ENCODE measurements at regions not wholly inside any gene's neighbourhood (a gene's known extent, or its start where the extent isn't known, plus 50 kb on each side); places are given as distances from the start of the nearest gene placed in this dataset.

DNA sequence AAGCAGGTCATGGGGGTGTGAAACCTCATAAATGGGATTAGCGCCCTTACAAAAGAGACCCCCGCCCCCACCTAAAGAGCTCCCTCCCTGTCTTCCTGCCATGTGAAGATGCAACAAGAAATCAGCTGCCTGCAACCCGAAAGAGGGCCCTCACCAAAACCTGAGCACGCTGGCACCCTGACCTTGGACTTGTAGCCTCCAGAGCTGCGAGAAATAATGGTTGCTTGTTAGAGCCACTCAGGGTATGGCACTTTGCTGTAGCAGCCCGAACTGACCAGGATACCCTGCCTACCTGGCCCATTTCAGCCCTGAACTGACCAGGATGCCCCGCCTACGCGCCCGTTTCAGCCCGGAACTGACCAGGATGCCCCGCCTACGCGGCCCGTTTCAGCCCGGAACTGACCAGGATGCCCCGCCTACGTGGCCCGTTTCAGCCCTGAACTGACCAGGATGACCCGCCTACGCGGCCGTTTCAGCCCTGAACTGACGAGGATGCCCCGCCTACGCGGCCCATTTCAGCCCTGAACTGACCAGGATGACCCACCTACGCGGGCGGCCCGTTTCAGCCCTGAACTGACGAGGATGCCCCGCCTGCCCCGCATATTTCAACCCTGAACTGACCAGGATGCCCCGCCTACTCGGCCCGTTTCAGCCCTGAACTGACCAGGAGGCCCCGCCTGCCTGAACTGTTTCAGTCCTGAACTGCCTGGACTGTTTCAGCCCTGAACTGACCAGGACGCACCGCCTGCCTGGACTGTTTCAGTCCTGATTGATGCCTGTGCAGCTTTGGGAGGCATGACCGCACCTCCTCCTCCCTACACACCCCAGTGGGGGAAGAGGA lies 120.0 kb downstream of the UQCRFS1 start:
- DNase-seq = no peak

- DNase-seq = no peak
Measured at GRCh38 chr19:29090783-29091526, 122.0 kb downstream of the UQCRFS1 start.

GRCh38 chr19:29089315-29089870 lies 123.6 kb downstream of the UQCRFS1 start:
- DNase-seq = no peak

DNA sequence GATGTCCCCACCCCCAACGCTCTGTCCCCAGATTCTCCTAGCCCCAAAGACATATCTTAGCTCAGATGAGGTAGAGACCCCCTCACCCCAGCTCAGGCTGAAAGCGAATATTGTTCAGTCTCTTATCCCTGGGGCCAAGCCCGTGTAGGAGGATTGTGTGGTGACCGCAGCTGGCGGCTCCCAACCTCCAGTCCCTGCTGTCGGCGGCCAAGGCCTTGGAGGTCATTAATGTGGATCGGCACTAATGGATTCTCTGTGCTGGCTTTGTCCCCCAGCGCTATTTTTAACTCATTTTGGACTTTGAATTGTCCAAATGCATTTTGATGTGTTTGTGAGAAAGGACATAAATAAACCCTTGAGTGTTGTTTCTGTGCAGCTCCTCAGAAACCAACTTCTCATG lies 124.2 kb downstream of the UQCRFS1 start:
- DNase-seq = no peak

GRCh38 chr19:29086646-29087045 lies 126.3 kb downstream of the UQCRFS1 start:
- no peak for DNase-seq

- no peak for DNase-seq
Measured at GRCh38 chr19:29086182-29086581, 126.8 kb downstream of the UQCRFS1 start.

DNA sequence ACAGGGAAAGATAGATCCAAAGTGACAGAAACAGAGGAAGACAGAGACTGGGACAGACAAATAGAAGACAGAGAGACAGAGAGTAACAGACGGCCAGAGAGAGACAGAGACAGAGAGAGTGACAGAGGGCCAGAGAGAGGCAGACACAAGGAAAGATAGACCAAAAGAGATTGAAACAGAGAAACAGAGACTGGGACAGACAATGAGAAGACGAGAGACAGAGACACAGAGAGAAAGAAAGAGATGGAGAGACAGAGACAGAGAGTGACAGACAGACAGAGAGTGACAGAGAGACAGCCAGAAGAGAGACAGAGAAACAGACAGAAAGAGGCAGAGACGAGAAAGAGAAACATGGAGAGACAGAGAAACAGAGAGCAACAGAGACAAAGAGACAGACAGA lies 127.3 kb downstream of the UQCRFS1 start:
- no peak for DNase-seq

DNA sequence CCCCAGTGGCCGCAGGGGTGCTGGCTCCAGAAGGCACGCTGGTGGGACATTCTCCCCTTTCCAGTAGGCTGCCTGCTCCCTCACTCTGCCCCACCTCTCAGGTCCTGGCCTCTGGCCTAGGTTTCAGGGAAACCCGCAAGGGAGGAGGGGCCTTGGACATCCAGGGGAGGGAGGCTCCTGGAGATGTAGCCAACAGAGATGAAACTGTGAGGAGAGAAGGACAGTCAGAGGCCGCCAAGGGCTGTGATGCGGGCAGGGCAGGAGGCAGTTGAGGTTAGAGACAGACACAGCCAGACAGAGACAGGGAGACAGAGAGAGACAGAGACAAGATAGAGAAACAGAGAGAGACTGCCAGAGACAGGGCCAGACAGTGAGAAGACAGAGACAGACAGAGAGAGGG lies 127.7 kb downstream of the UQCRFS1 start:
- no peak for DNase-seq

DNA sequence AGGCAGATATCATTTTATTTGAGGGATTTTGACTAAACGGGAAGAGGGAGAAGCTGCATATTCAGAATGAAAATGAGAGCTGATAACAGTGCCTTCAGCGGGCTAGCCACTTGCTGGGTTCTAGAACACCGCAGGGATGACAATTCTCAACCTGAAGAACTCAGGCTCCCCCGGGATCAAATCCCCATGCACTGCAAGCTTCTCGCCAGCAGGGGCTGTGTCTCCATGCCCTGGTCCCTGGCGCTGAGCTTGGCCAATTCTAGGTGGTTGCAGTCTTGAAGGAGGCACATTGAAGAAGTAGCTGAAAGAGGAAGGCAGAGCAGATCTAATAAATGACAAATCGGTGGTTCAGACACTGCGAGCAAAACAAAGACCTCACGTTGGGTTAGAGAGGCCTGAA lies 128.7 kb downstream of the UQCRFS1 start:
- no peak for DNase-seq

GRCh38 chr19:29083863-29084262 lies 129.1 kb downstream of the UQCRFS1 start:
- no peak for DNase-seq

DNA sequence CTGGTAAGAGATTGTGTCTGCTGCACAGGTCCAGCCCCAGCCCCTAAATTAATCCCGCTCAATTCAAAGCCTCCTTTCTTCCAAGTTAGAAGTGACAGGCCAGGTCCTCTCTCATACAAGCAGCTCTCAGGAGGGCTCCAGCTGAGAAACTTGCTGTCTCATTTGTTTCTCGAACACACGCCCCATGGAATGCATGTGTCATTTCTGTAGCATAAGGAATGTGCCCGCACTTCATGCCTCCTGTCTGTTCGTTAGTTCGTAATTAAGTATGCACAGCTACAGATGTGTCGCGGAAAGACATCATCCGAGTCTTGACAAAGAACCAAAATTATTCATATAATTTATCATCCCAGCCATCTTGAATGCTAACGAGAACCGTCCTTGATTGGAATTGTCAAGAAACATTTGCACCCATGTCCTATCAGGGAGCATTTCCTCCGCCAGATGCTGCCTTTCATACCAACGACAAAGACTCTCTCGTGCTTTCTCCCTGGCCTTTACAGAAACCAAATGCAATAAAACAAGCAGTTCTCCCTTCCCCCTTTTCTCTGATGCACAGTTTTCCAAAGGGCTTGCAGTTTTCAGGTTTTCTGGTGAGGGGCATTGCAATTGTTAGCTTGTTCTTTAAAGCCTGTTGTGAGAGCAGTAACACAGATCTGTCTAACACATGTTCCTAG lies 133.5 kb downstream of the UQCRFS1 start:
- DNase-seq = no peak

GRCh38 chr19:29076963-29077362 lies 136.0 kb downstream of the UQCRFS1 start:
- DNase-seq = no peak

- DNase-seq = no peak
Measured at GRCh38 chr19:29076161-29076560, 136.8 kb downstream of the UQCRFS1 start.

DNA sequence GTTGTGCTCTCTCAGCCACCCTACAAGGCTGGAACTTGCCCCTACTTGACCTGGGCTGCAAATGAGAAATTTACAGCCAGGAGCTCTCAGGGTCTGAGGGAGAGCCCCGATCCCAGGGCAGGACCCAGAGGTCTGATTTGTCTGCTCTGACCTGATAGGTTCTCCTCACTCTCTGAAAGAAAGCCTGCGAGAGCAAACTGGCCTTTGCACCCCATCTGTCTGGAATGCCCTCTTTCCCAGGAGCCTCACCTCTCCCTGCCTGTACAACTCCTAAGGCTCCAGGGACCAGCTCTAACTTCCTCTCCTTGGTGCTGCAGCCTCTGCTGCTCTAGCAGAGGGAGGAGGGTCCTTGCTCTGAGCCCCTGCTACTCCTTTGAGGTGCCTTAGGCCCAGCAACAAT lies 137.8 kb downstream of the UQCRFS1 start:
- DNase-seq = no peak

GRCh38 chr19:29074579-29074978 lies 138.4 kb downstream of the UQCRFS1 start:
- no peak for DNase-seq

GRCh38 chr19:29067831-29068230 lies 145.1 kb downstream of the UQCRFS1 start:
- DNase-seq = no peak

DNA sequence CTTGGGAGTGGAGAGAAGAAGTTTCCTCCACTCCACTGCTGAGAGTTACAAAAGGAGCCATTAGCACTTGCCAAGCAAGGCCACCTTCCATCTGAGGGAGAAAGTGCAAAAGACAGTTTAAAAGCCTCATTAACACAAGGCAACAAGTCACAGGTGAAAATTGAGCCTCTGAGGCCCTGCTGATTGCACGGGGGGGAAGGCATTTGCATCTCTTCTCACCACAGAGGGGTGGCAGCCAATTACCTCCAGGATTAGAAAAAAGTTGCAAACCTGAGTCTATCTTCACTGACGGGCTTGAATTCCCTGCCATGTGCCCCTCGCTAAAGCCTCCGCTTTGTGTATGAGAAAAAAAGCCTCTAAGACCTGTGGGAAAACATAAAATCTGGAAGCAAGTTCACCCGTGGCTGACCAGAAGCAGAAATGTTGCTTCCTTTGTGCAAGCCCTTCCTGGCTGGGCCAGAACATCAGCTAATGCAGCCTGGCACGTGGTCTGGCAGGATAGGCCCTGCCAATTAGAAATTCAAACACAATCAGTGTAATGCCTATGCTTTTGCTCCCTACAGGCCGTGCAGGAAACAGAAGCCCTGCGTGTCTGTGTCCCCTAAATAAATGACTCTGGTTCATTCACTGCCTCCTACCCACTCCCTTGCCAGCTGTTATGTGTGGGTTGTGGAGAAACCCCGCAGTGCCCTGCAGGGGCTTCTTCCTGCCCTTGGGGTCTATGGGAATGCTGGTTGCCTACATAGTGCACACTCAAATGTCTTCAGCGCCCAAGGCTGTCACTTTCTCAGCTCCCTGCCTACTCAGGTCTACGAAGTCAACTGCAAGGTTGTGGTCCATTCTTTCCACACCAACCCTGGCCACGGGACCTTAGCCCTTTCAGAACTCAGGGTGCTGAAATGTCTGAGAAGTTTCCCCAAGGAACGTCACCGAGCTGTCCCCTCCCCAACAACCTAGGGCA lies 150.2 kb downstream of the UQCRFS1 start:
- no peak for DNase-seq

DNA sequence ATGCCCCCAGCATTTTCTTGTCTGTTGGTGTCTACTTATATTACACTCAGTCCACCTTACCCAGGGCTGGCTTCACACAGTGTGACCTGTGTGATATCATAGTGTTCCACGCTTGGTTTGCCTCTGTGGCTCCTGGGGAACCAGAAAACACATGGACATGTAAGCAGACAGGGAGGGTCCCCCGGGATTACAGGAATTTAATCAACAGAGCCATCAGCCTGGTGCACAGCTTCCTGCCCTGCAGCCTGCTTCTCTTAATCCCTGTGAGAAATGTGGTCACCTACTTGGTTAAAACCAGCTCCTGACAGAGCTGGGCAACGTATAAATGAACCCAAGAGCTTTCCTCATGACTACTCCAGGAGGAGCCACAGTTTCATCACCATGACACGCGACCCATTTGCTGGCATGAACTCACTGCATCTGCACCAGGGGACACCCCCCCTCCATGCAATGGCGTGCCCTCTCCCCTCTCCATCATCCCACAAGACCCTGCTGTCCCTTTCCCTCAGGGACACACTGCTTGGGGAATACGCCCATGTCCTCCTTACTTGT lies 152.1 kb downstream of the UQCRFS1 start:
- DNase-seq = no peak

DNA sequence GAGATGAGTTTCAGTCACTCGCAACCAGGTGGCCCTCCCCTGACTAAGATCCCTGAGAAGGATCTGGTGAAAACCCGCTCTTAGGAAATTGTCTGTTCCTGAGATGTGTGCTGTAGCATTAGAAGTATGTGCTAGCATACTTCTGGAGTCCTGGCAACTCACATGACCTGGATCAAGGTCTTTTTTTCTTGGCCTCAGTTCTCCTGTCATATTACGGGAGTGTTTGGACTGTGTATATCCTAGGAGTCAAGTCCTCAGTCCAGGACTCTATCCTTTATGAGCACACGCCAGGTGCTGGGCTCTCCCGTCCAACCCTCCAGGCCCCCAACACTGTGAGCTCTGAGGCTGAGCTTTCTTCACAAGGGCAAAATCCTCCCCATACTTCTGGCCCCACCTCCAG lies 156.4 kb downstream of the UQCRFS1 start:
- no peak for DNase-seq

DNA sequence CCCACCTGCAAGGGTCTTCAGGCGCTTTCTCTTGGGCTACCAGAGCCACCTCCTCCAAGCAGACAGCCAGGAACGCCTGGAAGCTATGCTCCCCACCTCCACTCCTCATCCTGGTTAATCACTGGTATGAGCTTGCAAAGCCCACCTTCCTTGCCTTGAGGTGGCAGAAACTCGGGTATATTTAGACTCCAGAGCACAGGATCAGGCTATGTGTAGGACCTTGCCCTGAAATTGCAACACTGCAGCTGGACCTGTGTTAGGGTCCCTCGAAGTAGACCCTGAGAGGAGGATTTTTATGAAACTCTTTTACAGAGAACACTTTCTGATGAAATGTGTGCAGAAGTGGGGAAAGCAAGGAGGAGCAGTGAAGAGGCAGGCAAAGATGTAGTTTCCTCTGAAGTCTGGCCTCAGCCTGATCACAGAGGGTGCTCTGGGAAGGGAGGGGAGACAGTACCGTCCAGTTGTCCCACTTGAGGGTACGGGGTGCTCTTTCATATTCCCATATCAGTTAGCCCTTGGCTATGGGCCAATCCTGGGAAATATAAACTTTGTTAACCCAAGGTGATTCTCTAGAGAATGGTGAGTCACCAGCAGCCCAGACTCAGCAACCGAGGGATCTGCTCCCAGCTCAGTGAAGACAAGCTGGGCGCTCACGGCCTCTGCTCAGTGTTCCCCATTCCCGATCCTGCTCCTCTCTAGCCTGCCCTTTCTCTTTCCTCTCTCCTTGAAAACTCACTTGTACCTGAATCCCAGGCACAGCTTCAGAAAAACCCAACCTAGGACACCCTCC lies 157.9 kb downstream of the UQCRFS1 start:
- no peak for DNase-seq

GRCh38 chr19:29048873-29049272 lies 164.1 kb downstream of the UQCRFS1 start:
- DNase-seq = no peak
